ENCODE measurements at regions not wholly inside any gene's neighbourhood (a gene's known extent, or its start where the extent isn't known, plus 50 kb on each side); places are given as distances from the start of the nearest gene placed in this dataset.

GRCh38 chr15:93345981-93346380 lies 257.0 kb upstream of the RGMA start:
- POLR2A ChIA-PET (ENCODE audit: unreplicated experiment) = no interaction called here
- no CpG with 5 or more reads among the region's 6 CpGs for WGBS, 2 experiments (ENCODE audit: extremely low coverage in 2 of 2, insufficient read length in 1 of 2)
- H3K9me1 ChIP-seq (ENCODE audit: insufficient read depth, low read length) = no peaks in the 10 kb centered on the region
- H3K4me3 ChIP-seq (ENCODE audit: insufficient read depth, low read depth, low read length) = no peak overlapping the region
- intact Hi-C loops (cut with micrococcal nuclease) (no loop called here), dilution Hi-C loops (cut with HindIII; ENCODE audit: low sequenced_read_pairs, unreplicated experiment) (no loop called here), in situ Hi-C loops (cut with MboI; ENCODE audit: low sequenced_read_pairs) (no loop called here)
- no peaks in the 10 kb centered on the region for H3K4me1 ChIP-seq (ENCODE audit: control insufficient read depth, insufficient read depth, low read length)
- no peaks in the 10 kb centered on the region for H4K20me1 ChIP-seq (ENCODE audit: insufficient read depth, low read length)
- H3K27ac ChIP-seq (ENCODE audit: insufficient read depth, low read length) = no peak overlapping the region
- H2AFZ ChIP-seq (replicated peaks; ENCODE audit: low read length, poor library complexity) = no peak overlapping the region
- no peak overlapping the region for H2AK5ac ChIP-seq (ENCODE audit: low read depth, low read length)
- H4K91ac ChIP-seq (ENCODE audit: insufficient read depth, low read depth, low read length) = no peak overlapping the region
- ATAC-seq (ENCODE audit: low read depth) = no peak
- TF ChIP-seq USF2 (IDR thresholded peaks at IDR 0.05; ENCODE audit: low read depth, low read length) (no peak), SMC3 (IDR thresholded peaks at IDR 0.05; ENCODE audit: low read depth, low read length) (no peak), RFX5 (IDR thresholded peaks at IDR 0.05; ENCODE audit: low read depth, low read length) (no peak), FOS (IDR thresholded peaks at IDR 0.05; ENCODE audit: low read depth, low read length) (no peak), ELK1 (IDR thresholded peaks at IDR 0.05; ENCODE audit: borderline replicate concordance, low read depth, low read length) (no peak), POLR2A (IDR thresholded peaks at IDR 0.05; ENCODE audit: low read depth, low read length) (no peak), CEBPB (IDR thresholded peaks at IDR 0.05; ENCODE audit: low read depth, low read length) (no peak), MAFK (IDR thresholded peaks at IDR 0.05; ENCODE audit: low read depth, low read length) (no peak), RAD21 (IDR thresholded peaks at IDR 0.05; ENCODE audit: low read length) (no peak), MAZ (IDR thresholded peaks at IDR 0.05; ENCODE audit: borderline replicate concordance, low read depth, low read length) (no peak), NFE2L2 (IDR thresholded peaks at IDR 0.05; ENCODE audit: low read depth, low read length) (no peak), CTCF (conservative IDR thresholded peaks at IDR 0.05; ENCODE audit: low read depth, low read length) (no peak), CHD1 (IDR thresholded peaks at IDR 0.05; ENCODE audit: low read depth, low read length) (no peak), MXI1 (IDR thresholded peaks at IDR 0.05; ENCODE audit: borderline replicate concordance, low read depth, low read length) (no peak), RCOR1 (IDR thresholded peaks at IDR 0.05; ENCODE audit: insufficient replicate concordance, low read length) (no peak), BHLHE40 (IDR thresholded peaks at IDR 0.05; ENCODE audit: low read depth, low read length) (no peak)
- DNase-seq = no peak
- no peaks in the 10 kb centered on the region for H3K36me3 ChIP-seq (ENCODE audit: control insufficient read depth, insufficient read depth, low read length)
- H3K18ac ChIP-seq (ENCODE audit: low read depth, low read length) = no peak overlapping the region
- no peak overlapping the region for H3K56ac ChIP-seq (ENCODE audit: extremely low read depth, insufficient read depth, low read length)
- no peak overlapping the region for H4K5ac ChIP-seq (ENCODE audit: low read depth, low read length)
- H4K8ac ChIP-seq (ENCODE audit: low read depth in 2 of 2, low read length in 2 of 2) = no peak overlapping the region
- CTCF ChIA-PET = interaction anchor here (0.6 kb wide), 1 partner anchor 419 kb away, joined by 3 read pairs; no protein-coding TSS in a partner anchor
- no peak overlapping the region for H3K14ac ChIP-seq (replicated peaks; ENCODE audit: low read depth, low read length)
- no peak overlapping the region for H3K23ac ChIP-seq (ENCODE audit: low read depth, low read length)
- H3K9me3 ChIP-seq (ENCODE audit: control insufficient read depth, insufficient read depth, low read length) = peaks cover 16% of the 10 kb centered on the region
- no peak overlapping the region for H3K4ac ChIP-seq (ENCODE audit: low read depth, low read length)
- H3K27me3 ChIP-seq (ENCODE audit: control insufficient read depth, insufficient read depth, low read length) = no peaks in the 10 kb centered on the region
- no peak overlapping the region for H2BK15ac ChIP-seq (ENCODE audit: low read depth, low read length)
- H2AK9ac ChIP-seq (replicated peaks; ENCODE audit: low read depth, low read length, poor library complexity) = no peak overlapping the region
- H2BK5ac ChIP-seq (ENCODE audit: low read depth, low read length, poor library complexity, severe bottlenecking) = no peak overlapping the region
- no peak overlapping the region for H2BK120ac ChIP-seq (ENCODE audit: low read depth, low read length)
- no TSS peak for BruUV-seq (replicated peaks)
- no peak overlapping the region for H3K4me2 ChIP-seq (ENCODE audit: low read depth, low read length)
- H3K9ac ChIP-seq (ENCODE audit: low read depth, low read length) = no peak overlapping the region
- H2BK20ac ChIP-seq (ENCODE audit: low read depth, low read length) = no peak overlapping the region
- no peaks in the 10 kb centered on the region for H3K79me1 ChIP-seq (ENCODE audit: low read depth in 1 of 2, low read length in 2 of 2)
